DOHH2 (cell line): ENCODE measurements at regions not wholly inside any gene's neighbourhood (a gene's known extent, or its start where the extent isn't known, plus 50 kb on each side); places are given as distances from the start of the nearest gene placed in this dataset.

Experiments
- H3F3A ChIP-seq: fragments of 200-600 bp; sonication (generic), shearing (Covaris generic); 2 replicates; pipeline ENCODE4 v1.6.0; 2016; ENCODE audit warnings: antibody characterized with exemption, mild to moderate bottlenecking; ENCODE audit not compliant: control insufficient read depth, insufficient read depth
- H3K27ac ChIP-seq: fragments of 200-600 bp; sonication (generic); 2 replicates; pipeline ENCODE4 v1.5.1; 2014; ENCODE audit warnings: low read depth, mild to moderate bottlenecking, low read length, moderate library complexity
- H3K27me3 ChIP-seq: fragments of 200-600 bp; sonication (generic); 2 replicates; pipeline ENCODE4 v1.6.1; 2014; ENCODE audit warnings: mild to moderate bottlenecking, low read length, mixed read lengths; ENCODE audit not compliant: control insufficient read depth
- H3K36me3 ChIP-seq: fragments of 200-600 bp; sonication (generic); 2 replicates; pipeline ENCODE4 v1.6.1; 2014; ENCODE audit warnings: mild to moderate bottlenecking, low read length, moderate library complexity, mixed read lengths; ENCODE audit not compliant: control insufficient read depth
- H3K4me1 ChIP-seq: fragments of 200-600 bp; sonication (generic); 2 replicates; pipeline ENCODE4 v1.6.1; 2014; ENCODE audit warnings: mild to moderate bottlenecking, low read length, mixed read lengths; ENCODE audit not compliant: control insufficient read depth
- H3K4me2 ChIP-seq: fragments of 200-600 bp; sonication (generic); 2 replicates; pipeline ENCODE4 v1.6.0; 2014; ENCODE audit warnings: mild to moderate bottlenecking, low read length, moderate library complexity
- H3K4me3 ChIP-seq: fragments of 200-600 bp; sonication (generic); 2 replicates; pipeline ENCODE4 v1.5.1; 2014; ENCODE audit warnings: mild to moderate bottlenecking, low read length, mixed read lengths
- H3K79me2 ChIP-seq: fragments of 200-600 bp; sonication (generic); 2 replicates; pipeline ENCODE4 v1.6.1; 2014; ENCODE audit warnings: mild to moderate bottlenecking, low read length, mixed read lengths; ENCODE audit not compliant: control insufficient read depth
- H3K9me2 ChIP-seq: fragments of 200-600 bp; sonication (generic); replicated peaks from 2 replicates; pipeline ENCODE4 v1.6.1; 2014; ENCODE audit warnings: mild to moderate bottlenecking, low read length, mixed read lengths; ENCODE audit not compliant: control insufficient read depth
- H3K9me3 ChIP-seq: fragments of 200-600 bp; sonication (generic); 2 replicates; pipeline ENCODE4 v1.6.1; 2014; ENCODE audit warnings: antibody characterized with exemption, low read length, mixed read lengths; ENCODE audit not compliant: control insufficient read depth, insufficient read depth
- H4K20me1 ChIP-seq: fragments of 200-600 bp; sonication (generic); 2 replicates; pipeline ENCODE4 v1.6.0; 2014; ENCODE audit warnings: low read depth, mild to moderate bottlenecking, antibody characterized with exemption, low read length, moderate library complexity; ENCODE audit not compliant: control insufficient read depth, insufficient read depth
- EZH2phosphoT487 ChIP-seq: fragments of 200-600 bp; sonication (generic); IDR thresholded peaks from 2 replicates; pipeline ENCODE4 v1.6.1; 2017; ENCODE audit warnings: borderline replicate concordance, mild to moderate bottlenecking, antibody characterized with exemption, low read length, moderate library complexity, mixed read lengths
- TF ChIP-seq, protein P1 (sequence below): fragments of 200-600 bp; sonication (generic); IDR thresholded peaks from one replicate; pipeline ENCODE4 v1.5.1; 2014; ENCODE audit warnings: antibody characterized with exemption, mild to moderate bottlenecking, low read depth, low read length; ENCODE audit not compliant: poor library complexity, severe bottlenecking

DNA sequence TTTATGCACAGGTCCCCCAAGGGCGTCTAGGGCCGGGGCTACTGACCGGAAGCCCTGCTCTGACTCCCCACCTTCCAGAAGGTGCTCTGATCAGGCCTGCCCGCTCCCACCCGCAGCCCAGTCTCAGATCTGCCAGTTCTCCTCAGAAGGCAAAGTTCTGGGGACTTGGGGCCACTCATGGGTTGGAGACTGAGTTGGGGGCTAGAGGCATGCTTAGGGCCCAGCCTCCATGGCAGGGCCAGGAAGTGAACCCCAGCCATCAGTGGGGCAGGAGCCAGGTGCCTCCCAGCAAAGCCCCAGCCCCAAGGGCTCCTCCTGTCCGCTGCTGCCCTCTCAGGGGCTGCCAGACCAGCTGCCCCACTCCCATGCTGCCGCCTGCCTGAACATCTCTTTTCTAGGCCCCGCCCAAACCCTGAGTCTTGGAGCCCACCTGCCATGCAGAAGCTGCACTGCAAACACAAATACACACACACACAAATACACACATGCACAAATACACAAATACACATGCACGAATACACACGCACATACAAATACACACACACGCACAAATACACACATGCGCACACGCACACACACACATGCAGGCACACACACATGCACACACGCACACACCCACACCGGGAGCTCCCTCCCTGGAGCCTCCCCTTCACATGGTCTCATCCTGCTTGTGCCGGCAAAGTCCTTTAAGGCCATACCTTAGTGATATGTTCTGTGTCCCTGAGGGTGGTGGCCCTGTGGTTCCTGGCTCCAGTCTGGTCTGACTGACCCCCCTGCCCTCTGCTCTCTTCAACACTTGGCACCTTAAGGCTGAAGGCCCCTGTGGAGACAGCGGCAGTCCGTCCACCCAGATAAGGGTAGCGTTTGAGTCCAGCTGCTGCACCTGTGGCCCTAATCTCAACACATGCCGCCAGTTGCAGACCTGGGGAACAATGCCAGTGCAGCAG lies 59.2 kb upstream of the KLF13 start:
- Histone ChIP-seq H4K20me1 (no peaks in the 10 kb centered on the region), H3K9me2 (no peaks in the 10 kb centered on the region), H3K4me1 (peaks cover 96% of the 10 kb centered on the region), H3K27ac (peak overlapping the region; percentile 99), H3K79me2 (no peaks in the 10 kb centered on the region), H3K36me3 (no peaks in the 10 kb centered on the region), H3K4me2 (peak overlapping the region; percentile 73), H3K27me3 (no peaks in the 10 kb centered on the region), H3F3A (peaks cover 41% of the 10 kb centered on the region), H3K4me3 (peak overlapping the region; percentile 60), H3K9me3 (no peaks in the 10 kb centered on the region)
- TF ChIP-seq, protein P1, sequence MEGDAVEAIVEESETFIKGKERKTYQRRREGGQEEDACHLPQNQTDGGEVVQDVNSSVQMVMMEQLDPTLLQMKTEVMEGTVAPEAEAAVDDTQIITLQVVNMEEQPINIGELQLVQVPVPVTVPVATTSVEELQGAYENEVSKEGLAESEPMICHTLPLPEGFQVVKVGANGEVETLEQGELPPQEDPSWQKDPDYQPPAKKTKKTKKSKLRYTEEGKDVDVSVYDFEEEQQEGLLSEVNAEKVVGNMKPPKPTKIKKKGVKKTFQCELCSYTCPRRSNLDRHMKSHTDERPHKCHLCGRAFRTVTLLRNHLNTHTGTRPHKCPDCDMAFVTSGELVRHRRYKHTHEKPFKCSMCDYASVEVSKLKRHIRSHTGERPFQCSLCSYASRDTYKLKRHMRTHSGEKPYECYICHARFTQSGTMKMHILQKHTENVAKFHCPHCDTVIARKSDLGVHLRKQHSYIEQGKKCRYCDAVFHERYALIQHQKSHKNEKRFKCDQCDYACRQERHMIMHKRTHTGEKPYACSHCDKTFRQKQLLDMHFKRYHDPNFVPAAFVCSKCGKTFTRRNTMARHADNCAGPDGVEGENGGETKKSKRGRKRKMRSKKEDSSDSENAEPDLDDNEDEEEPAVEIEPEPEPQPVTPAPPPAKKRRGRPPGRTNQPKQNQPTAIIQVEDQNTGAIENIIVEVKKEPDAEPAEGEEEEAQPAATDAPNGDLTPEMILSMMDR: no peak
- no peak for TF ChIP-seq EZH2phosphoT487

DNA sequence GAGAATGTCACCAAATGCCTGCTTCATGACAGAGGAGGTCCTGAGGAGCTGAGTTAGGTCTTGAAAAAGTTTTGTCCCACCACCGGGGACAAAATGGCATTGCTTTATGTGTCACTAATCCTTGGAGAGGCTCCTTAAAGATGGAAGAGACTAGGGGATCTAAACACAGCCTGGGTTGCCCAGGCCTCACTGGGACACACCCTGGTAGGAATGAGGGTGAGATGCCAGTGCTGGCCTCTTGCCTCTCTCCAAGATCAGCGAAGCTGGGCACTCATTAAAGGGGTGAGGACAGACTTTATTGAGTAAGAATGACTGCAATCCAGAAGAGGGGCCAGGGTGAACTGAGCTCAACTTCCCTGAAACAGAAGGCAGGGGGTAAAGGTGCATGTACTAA lies 58.5 kb upstream of the KLF13 start:
- Histone ChIP-seq H3K36me3 (no peaks in the 10 kb centered on the region), H4K20me1 (no peaks in the 10 kb centered on the region), H3K4me1 (peaks cover 96% of the 10 kb centered on the region), H3K27ac (peak overlapping the region; percentile 99), H3F3A (peaks cover 34% of the 10 kb centered on the region), H3K79me2 (no peaks in the 10 kb centered on the region), H3K4me2 (peak overlapping the region; percentile 73), H3K4me3 (peak overlapping the region; percentile 60), H3K9me2 (no peaks in the 10 kb centered on the region), H3K27me3 (no peaks in the 10 kb centered on the region), H3K9me3 (no peaks in the 10 kb centered on the region)
- no peak for TF ChIP-seq EZH2phosphoT487
- TF ChIP-seq, protein P1: no peak

DNA sequence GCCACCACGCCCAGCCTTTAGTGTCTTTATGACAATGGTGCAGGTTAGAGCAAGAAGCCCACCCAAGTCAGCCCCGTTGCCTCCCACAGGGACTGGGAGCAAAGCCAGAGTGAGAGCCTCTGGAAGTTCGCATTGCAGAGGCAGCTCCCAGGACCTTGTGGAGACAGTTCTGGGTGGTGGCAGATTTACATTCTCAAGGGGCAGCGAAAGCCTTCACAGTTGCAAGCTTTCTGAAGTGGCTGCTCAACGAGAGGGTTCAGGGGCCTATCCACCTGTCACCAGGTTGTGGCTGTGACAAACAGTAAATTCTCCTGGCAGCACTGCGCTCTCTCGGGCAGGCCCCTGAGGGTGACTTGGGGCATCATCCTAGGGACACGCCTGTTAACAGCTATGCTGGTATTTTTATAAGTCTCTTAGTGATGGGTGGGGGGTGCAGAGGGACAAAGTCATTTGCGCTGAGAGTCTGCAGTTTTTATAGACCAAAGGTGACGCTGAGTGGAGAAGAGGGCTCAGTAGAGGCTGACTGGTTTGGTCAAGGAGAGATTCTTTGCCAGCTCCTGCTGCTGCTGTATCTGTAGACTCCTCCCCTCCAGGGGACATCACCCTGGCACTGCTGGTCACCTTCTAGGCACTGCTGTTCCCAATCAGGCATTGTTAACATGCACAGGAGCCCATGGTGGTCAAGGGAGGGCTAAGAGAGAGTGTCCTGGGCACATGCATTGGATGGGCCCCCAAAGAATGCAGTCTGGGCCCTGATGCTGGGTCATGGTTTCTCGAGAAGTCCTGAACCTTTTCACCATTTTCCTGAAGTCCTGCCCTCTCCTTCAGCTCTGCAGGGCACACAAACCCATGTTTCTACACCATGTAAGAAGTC lies 57.5 kb upstream of the KLF13 start:
- no peaks in the 10 kb centered on the region for H3K79me2 ChIP-seq
- no peaks in the 10 kb centered on the region for H3K9me2 ChIP-seq
- no peaks in the 10 kb centered on the region for H3K9me3 ChIP-seq
- no peak overlapping the region for H3K4me2 ChIP-seq
- H3K27ac ChIP-seq: no peak overlapping the region
- no peak for TF ChIP-seq EZH2phosphoT487
- TF ChIP-seq, protein P1: no peak
- H3F3A ChIP-seq: peaks cover 27% of the 10 kb centered on the region
- H4K20me1 ChIP-seq: no peaks in the 10 kb centered on the region
- H3K4me1 ChIP-seq: peaks cover 95% of the 10 kb centered on the region
- H3K36me3 ChIP-seq: no peaks in the 10 kb centered on the region
- H3K27me3 ChIP-seq: no peaks in the 10 kb centered on the region
- H3K4me3 ChIP-seq: no peak overlapping the region
